Spleen (tissue), 11 donors: ENCODE measurements at regions not wholly inside any gene's neighbourhood (a gene's known extent, or its start where the extent isn't known, plus 50 kb on each side); places are given as distances from the start of the nearest gene placed in this dataset.

Source experiments
- DNase-seq: peaks from one replicate; pipeline ENCODE4 v3.0.0-alpha.2; 2020
- H3K27ac ChIP-seq, 8 donors: fragments of 200-600 bp; sonication (generic) in 7 of 8; 1 replicate in 4 of 8; 2 replicates in 4 of 8; pipeline versions ENCODE4 v1.5.0 to v1.8.0; 2016 to 2021; ENCODE audit warnings: inconsistent platforms in 4 of 8, mild to moderate bottlenecking in 4 of 8, moderate library complexity in 1 of 8
- H3K27me3 ChIP-seq, 7 donors: fragments of 200-600 bp; sonication (generic) in 6 of 7; replicated peaks in 1 of 7; 1 replicate in 4 of 7; 2 replicates in 3 of 7; pipeline versions ENCODE4 v1.5.0 to v1.8.0; 2016 to 2021; ENCODE audit warnings: inconsistent platforms in 3 of 7, mild to moderate bottlenecking in 1 of 7
- H3K36me3 ChIP-seq, 6 donors: fragments of 200-600 bp; sonication (generic) in 5 of 6; 1 replicate in 4 of 6; 2 replicates in 2 of 6; pipeline versions ENCODE4 v1.5.0 to v1.8.0; 2016 to 2021; ENCODE audit warnings: inconsistent platforms in 2 of 6
- H3K4me1 ChIP-seq, 6 donors: fragments of 200-600 bp; sonication (generic) in 5 of 6; 1 replicate in 3 of 6; 2 replicates in 3 of 6; pipeline versions ENCODE4 v1.5.0 to v1.8.0; 2016 to 2021; ENCODE audit warnings: inconsistent platforms in 3 of 6
- H3K4me3 ChIP-seq, 8 donors: fragments of 200-600 bp; sonication (generic) in 7 of 8; 1 replicate in 4 of 8; 2 replicates in 4 of 8; pipeline versions ENCODE4 v1.5.0 to v1.8.0; 2016 to 2021; ENCODE audit warnings: inconsistent platforms in 4 of 8, mild to moderate bottlenecking in 4 of 8, moderate library complexity in 2 of 8
- H3K9me3 ChIP-seq, 8 donors: fragments of 200-600 bp; sonication (generic) in 7 of 8; 1 replicate in 4 of 8; 2 replicates in 4 of 8; pipeline versions ENCODE4 v1.5.0 to v1.8.0; 2016 to 2021; ENCODE audit warnings: inconsistent platforms in 4 of 8
- POLR2A ChIP-seq, 3 donors: fragments of 450-650 bp; IDR thresholded peaks; one replicate each; pipeline ENCODE4 v1.5.1; 2017; ENCODE audit warnings: antibody characterized with exemption in 3 of 3, mild to moderate bottlenecking in 1 of 3
- POLR2AphosphoS5 ChIP-seq, 3 donors: sonication (generic); formaldehyde crosslinking; IDR thresholded peaks; one replicate each; pipeline ENCODE4 v1.5.1; 2017; ENCODE audit warnings: antibody characterized with exemption in 3 of 3
- WGBS, 5 donors: extraction: QIAGEN DNeasy Blood & Tissue Kit in 3 of 5; methylation state at CpG; one replicate each; pipeline versions ENCODE4 v1.1.5 to v1.1.7; 2013 to 2018; 5-methylcytosine and 5-hydroxymethylcytosine counted together
- intact Hi-C: fragments of 100-400 bp; cut with DNase I; formaldehyde crosslinking; loops from one replicate; pipeline ENCODE4 v1.15.0; 2023; ENCODE audit warnings: low total_unique reads
- TF ChIP-seq, protein P1 (sequence below), 11 experiments: fragments of 200-600 bp in 7 of 11; fragments of 450-650 bp in 4 of 11; sonication (generic) in 4 of 11; IDR thresholded peaks in 8 of 11; conservative IDR thresholded peaks in 3 of 11; 1 replicate in 7 of 11; 2 replicates in 4 of 11; pipeline versions ENCODE4 v1.4.0 to v1.8.0; 2016 to 2021; ENCODE audit warnings: antibody characterized with exemption in 11 of 11, inconsistent platforms in 4 of 11, mild to moderate bottlenecking in 1 of 11
- donor health status: healthy with polysubstance abuse.
- donor health status: DM: no; HTN: no; CAD: no; lungs with moderate emphysema.
- donor health status: DM: no; HTN: no; CAD: no.
- donor health status: Bipolar disorder and iron deficiency.
- donor health status: healthy.
- donor health status: DM: no; HTN: no; CAD: no.
- donor health status: DM: yes; HTN: yes; CAD: no.

DNA sequence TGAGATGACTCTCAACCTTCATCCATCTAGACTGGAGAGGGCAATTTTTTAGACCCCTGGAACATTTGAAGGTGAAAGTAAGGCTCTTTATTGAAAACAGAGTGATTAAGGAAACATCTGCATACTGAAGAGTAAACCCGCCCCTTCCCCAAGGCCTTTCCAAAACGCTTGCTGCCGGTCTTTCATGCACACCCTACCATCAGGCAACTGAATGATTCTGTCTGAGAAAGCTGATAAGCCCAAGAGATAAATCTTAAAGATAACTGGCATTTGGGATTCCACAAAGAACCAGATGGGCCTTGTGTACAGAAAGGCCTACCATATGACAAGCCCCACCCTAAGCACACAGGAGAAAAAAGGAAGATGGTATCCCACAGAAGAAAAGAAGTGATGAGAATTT is 54.4 kb upstream of the PIK3R1 start:
- DNase-seq, result no peak
- no peak overlapping the region for H3K4me3 ChIP-seq
- TF ChIP-seq, protein P1, sequence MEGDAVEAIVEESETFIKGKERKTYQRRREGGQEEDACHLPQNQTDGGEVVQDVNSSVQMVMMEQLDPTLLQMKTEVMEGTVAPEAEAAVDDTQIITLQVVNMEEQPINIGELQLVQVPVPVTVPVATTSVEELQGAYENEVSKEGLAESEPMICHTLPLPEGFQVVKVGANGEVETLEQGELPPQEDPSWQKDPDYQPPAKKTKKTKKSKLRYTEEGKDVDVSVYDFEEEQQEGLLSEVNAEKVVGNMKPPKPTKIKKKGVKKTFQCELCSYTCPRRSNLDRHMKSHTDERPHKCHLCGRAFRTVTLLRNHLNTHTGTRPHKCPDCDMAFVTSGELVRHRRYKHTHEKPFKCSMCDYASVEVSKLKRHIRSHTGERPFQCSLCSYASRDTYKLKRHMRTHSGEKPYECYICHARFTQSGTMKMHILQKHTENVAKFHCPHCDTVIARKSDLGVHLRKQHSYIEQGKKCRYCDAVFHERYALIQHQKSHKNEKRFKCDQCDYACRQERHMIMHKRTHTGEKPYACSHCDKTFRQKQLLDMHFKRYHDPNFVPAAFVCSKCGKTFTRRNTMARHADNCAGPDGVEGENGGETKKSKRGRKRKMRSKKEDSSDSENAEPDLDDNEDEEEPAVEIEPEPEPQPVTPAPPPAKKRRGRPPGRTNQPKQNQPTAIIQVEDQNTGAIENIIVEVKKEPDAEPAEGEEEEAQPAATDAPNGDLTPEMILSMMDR (IDR thresholded peaks at IDR 0.05 in 8 of 11, conservative IDR thresholded peaks at IDR 0.05 in 3 of 11), result no peak
- TF ChIP-seq POLR2AphosphoS5 (IDR thresholded peaks at IDR 0.05) (no peak), POLR2A (IDR thresholded peaks at IDR 0.05) (no peak)
- no peaks in the 10 kb centered on the region for H3K4me1 ChIP-seq
- no peak overlapping the region for H3K27ac ChIP-seq
- WGBS, 5 donors, result 49 to 79% (median 58%) methylated on average over 3 of the region's 3 CpGs
- intact Hi-C loops, result no loop called here
- no peaks in the 10 kb centered on the region for H3K36me3 ChIP-seq
- H3K9me3 ChIP-seq, result no peaks in the 10 kb centered on the region
- no peaks in the 10 kb centered on the region for H3K27me3 ChIP-seq

DNA sequence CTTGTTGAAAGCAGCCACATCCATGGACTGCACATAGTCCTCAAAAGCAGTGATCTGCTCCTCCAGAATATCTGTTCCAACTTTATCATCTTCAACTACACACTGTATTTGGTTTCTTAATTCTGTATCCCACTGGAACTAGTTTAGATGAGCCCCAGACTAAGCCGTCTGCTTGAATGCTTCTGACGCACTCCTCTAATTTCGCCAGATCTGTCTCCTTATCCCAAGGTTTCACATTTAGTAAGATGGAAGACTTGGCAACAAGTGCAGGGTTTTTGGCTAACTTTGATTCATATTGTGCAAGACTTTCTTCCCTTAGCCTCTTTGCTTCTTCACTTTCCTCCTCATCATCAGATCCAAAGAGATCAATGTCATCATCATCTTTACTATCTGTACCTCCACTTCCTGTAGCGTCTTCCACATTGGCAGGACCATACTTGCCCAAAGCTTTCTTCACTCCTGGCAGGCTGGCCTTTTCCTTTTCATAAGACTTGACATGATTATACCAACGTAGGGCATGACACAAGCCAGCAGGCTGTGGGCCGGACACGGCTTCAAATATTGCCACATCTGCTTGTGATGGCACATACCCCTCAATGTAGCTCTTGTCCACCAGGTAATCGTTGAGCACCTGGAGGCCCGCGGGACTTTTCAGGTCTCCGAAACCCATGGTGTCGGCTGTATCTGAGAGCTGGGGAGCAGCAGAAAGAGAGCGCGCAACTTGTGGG is 56.2 kb upstream of the PIK3R1 start:
- intact Hi-C loops, result no loop called here
- TF ChIP-seq POLR2A (IDR thresholded peaks at IDR 0.05) (no peak), POLR2AphosphoS5 (IDR thresholded peaks at IDR 0.05) (no peak)
- TF ChIP-seq, protein P1 (IDR thresholded peaks at IDR 0.05 in 8 of 11, conservative IDR thresholded peaks at IDR 0.05 in 3 of 11), result no peak
- WGBS, 5 donors, result 91 to 95% (median 93%) methylated on average over 14 of the region's 14 CpGs
- Histone ChIP-seq H3K27ac (no peak overlapping the region), H3K36me3 (no peaks in the 10 kb centered on the region), H3K9me3 (no peaks in the 10 kb centered on the region), H3K4me3 (no peak overlapping the region), H3K4me1 (no peaks in the 10 kb centered on the region), H3K27me3 (no peaks in the 10 kb centered on the region)
- DNase-seq, result no peak

DNA sequence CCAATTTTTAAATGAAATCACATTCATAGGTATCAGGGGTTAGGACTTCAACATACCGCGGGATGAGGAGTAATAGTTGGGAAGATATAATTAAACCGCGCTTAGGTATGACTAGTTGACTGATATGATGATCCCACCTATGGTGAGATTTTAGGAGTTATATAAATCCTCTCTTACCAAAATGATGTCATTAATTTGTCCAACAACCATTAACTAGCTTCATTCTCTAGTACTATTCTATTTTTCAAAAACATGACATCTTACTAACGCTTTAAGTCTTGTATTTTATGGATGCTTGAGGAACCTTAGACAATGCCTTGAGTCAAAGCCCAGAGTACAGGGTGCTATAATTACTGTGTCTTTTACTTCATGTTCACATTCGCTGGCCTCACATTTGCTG is 59.6 kb upstream of the PIK3R1 start:
- H3K9me3 ChIP-seq, result no peaks in the 10 kb centered on the region
- H3K27ac ChIP-seq, result no peak overlapping the region
- intact Hi-C loops, result no loop called here
- no peak overlapping the region for H3K4me3 ChIP-seq
- DNase-seq, result no peak
- H3K27me3 ChIP-seq, result no peaks in the 10 kb centered on the region
- H3K36me3 ChIP-seq, result no peaks in the 10 kb centered on the region
- 89 to 100% (median 97%) methylated on average over 6 of the region's 6 CpGs for WGBS, 5 donors
- no peaks in the 10 kb centered on the region for H3K4me1 ChIP-seq
- TF ChIP-seq, protein P1 (IDR thresholded peaks at IDR 0.05 in 8 of 11, conservative IDR thresholded peaks at IDR 0.05 in 3 of 11), result no peak
- TF ChIP-seq POLR2AphosphoS5 (IDR thresholded peaks at IDR 0.05), result no peak
- TF ChIP-seq POLR2A (IDR thresholded peaks at IDR 0.05), result no peak

- H3K4me1 ChIP-seq, result no peaks in the 10 kb centered on the region
- H3K9me3 ChIP-seq, result no peaks in the 10 kb centered on the region
- WGBS, 5 donors, result 82 to 94% (median 92%) methylated on average over 9 of the region's 9 CpGs
- H3K27ac ChIP-seq, result no peak overlapping the region
- H3K36me3 ChIP-seq, result no peaks in the 10 kb centered on the region
- intact Hi-C loops, result no loop called here
- TF ChIP-seq POLR2AphosphoS5 (IDR thresholded peaks at IDR 0.05) (no peak), POLR2A (IDR thresholded peaks at IDR 0.05) (no peak)
- TF ChIP-seq, protein P1 (IDR thresholded peaks at IDR 0.05 in 8 of 11, conservative IDR thresholded peaks at IDR 0.05 in 3 of 11), result no peak
- no peaks in the 10 kb centered on the region for H3K27me3 ChIP-seq
- no peak overlapping the region for H3K4me3 ChIP-seq
- DNase-seq, result no peak
These were observed 61.3 kb upstream of the PIK3R1 start for GRCh38 chr5:68154119-68154857.
